Prostate gland (tissue), 2 donors: ENCODE measurements at regions not wholly inside any gene's neighbourhood (a gene's known extent, or its start where the extent isn't known, plus 50 kb on each side); places are given as distances from the start of the nearest gene placed in this dataset.

Experiments
- POLR2A ChIP-seq: fragments of 450-650 bp; IDR thresholded peaks from one replicate; pipeline ENCODE4 v1.6.1; 2016; ENCODE audit warnings: antibody characterized with exemption, mild to moderate bottlenecking
- POLR2AphosphoS5 ChIP-seq: sonication (generic); formaldehyde crosslinking; IDR thresholded peaks from one replicate; pipeline ENCODE4 v1.6.1; 2017; ENCODE audit warnings: antibody characterized with exemption
- TF ChIP-seq, protein P1 (sequence below), 4 experiments: fragments of 200-600 bp in 2 of 4; fragments of 450-650 bp in 2 of 4; sonication (generic) in 2 of 4; IDR thresholded peaks; 1 replicate in 3 of 4; 2 replicates in 1 of 4; pipeline ENCODE4 v1.5.1; 2016 to 2019; ENCODE audit warnings: antibody characterized with exemption in 4 of 4, mild to moderate bottlenecking in 2 of 4, moderate library complexity in 2 of 4

DNA sequence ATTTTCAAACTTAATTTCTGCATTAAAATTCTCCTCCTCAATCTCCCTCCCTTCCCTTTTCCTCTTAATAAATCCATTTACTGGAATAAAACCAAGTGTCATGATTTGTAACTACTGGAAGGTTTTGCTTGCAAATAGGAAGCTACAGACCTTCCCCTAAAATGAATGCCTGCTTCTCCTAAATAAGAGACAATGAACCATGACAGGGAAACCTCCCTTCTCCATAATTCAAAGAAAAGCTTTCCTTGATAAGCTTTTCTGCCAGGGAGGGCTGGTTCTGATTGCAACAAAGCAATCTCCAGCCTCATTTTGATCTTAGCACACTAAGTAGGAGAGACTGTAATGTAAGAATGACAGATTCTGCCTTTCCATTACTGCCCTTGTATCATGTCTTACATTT lies 111.0 kb upstream of the CDH20 start:
- TF ChIP-seq POLR2AphosphoS5 (no peak), POLR2A (no peak)
- TF ChIP-seq, protein P1, sequence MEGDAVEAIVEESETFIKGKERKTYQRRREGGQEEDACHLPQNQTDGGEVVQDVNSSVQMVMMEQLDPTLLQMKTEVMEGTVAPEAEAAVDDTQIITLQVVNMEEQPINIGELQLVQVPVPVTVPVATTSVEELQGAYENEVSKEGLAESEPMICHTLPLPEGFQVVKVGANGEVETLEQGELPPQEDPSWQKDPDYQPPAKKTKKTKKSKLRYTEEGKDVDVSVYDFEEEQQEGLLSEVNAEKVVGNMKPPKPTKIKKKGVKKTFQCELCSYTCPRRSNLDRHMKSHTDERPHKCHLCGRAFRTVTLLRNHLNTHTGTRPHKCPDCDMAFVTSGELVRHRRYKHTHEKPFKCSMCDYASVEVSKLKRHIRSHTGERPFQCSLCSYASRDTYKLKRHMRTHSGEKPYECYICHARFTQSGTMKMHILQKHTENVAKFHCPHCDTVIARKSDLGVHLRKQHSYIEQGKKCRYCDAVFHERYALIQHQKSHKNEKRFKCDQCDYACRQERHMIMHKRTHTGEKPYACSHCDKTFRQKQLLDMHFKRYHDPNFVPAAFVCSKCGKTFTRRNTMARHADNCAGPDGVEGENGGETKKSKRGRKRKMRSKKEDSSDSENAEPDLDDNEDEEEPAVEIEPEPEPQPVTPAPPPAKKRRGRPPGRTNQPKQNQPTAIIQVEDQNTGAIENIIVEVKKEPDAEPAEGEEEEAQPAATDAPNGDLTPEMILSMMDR (IDR thresholded peaks at IDR 0.05) = no peak
